NCI-H460 (cell line): ENCODE measurements at regions not wholly inside any gene's neighbourhood (a gene's known extent, or its start where the extent isn't known, plus 50 kb on each side); places are given as distances from the start of the nearest gene placed in this dataset.

Source experiments
- DNase-seq: peaks from one replicate; pipeline ENCODE4 v3.0.0-alpha.2; 2016; ENCODE audit warnings: low read depth; ENCODE audit errors: extremely low read depth

GRCh38 chr6:99867026-99867425 is 127.0 kb downstream of the MCHR2 start:
- DNase-seq = no peak

- DNase-seq = peak; percentile 69
These were observed 125.8 kb downstream of the MCHR2 start for GRCh38 chr6:99868074-99868702.
